ENCODE measurements at regions not wholly inside any gene's neighbourhood (a gene's known extent, or its start where the extent isn't known, plus 50 kb on each side); places are given as distances from the start of the nearest gene placed in this dataset.
A peak's percentile ranks its signal among the peaks of the same experiment; 100 is the strongest.

DNA sequence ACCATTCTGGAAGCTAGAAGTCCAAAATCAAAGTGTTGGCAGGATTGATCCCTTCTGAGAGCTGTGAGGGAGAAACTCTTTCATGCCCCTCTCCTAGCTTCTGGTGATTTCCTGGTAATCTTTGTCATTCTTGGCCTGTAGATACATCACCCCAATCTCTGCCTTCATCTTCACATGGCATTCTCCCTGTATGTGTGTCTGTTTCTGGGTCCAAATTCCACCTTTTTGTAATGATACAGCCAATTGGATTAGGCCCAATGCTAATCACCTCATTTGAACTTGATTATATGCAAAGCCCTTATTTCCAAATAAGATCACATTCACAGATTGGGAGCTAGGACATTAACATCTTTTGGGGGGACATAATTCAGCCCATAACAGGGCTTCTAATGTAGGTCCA is 76.9 kb upstream of the MBIP start (continued):
- TF ChIP-seq, protein P1, sequence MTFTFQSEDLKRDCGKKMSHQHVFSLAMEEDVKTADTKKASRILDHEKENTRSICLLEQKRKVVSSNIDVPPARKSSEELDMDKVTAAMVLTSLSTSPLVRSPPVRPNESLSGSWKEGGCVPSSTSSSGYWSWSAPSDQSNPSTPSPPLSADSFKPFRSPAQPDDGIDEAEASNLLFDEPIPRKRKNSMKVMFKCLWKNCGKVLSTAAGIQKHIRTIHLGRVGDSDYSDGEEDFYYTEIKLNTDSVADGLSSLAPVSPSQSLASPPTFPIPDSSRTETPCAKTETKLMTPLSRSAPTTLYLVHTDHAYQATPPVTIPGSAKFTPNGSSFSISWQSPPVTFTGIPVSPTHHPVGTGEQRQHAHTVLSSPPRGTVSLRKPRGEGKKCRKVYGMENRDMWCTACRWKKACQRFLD (CRISPR knock-in tag; IDR thresholded peaks at IDR 0.05; ENCODE audit: borderline replicate concordance): no peak
- no peak for TF ChIP-seq ZNF468 (CRISPR knock-in tag; IDR thresholded peaks at IDR 0.05)
- TF ChIP-seq, protein P2, sequence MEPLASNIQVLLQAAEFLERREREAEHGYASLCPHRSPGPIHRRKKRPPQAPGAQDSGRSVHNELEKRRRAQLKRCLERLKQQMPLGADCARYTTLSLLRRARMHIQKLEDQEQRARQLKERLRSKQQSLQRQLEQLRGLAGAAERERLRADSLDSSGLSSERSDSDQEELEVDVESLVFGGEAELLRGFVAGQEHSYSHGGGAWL (CRISPR knock-in tag; IDR thresholded peaks at IDR 0.05): no peak
- TF ChIP-seq, protein P3, sequence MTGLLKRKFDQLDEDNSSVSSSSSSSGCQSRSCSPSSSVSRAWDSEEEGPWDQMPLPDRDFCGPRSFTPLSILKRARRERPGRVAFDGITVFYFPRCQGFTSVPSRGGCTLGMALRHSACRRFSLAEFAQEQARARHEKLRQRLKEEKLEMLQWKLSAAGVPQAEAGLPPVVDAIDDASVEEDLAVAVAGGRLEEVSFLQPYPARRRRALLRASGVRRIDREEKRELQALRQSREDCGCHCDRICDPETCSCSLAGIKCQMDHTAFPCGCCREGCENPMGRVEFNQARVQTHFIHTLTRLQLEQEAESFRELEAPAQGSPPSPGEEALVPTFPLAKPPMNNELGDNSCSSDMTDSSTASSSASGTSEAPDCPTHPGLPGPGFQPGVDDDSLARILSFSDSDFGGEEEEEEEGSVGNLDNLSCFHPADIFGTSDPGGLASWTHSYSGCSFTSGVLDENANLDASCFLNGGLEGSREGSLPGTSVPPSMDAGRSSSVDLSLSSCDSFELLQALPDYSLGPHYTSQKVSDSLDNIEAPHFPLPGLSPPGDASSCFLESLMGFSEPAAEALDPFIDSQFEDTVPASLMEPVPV (CRISPR knock-in tag; IDR thresholded peaks at IDR 0.05): no peak

DNA sequence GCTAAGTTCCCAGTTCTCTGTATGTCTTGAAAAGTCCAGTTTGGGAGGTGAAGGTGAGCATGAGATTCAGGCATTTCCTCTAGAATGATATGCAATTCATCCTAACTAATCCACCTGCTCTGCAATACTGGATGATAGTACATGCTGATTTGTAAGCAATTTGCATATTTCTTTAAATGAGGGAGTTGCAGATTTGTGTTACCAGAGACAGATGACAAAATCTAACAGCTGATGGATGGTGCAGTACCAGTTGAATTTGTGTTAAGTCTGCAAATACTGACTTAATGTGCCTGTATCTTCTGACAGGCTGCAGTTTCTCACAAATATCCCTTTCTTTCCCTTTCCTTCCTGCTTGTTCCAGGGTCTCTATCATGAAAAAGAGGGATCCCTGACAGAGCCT is 76.4 kb upstream of the MBIP start:
- H3K4me3 ChIP-seq (replicated peaks in 1 of 3; ENCODE audit: insufficient read depth in 1 of 3, low read depth in 2 of 3, low read length in 3 of 3): no peak overlapping the region
- ChIA-PET CTCF (ENCODE audit: low intra/inter-chr PET ratio, low total read pairs) (no interaction called here), POLR2A (no interaction called here)
- no peaks in the 10 kb centered on the region for H3K4me1 ChIP-seq (ENCODE audit: insufficient read depth, low read length)
- no peak for DNase-seq (ENCODE audit: low spot score)
- in situ Hi-C loops (cut with HindIII; ENCODE audit: extremely low pct_ligation_motif_present, low pct_unique_long_range_greater_than_20kb): no loop called here
- TF ChIP-seq ZNF317 (CRISPR knock-in tag; IDR thresholded peaks at IDR 0.05): peak; percentile 88
- TF ChIP-seq MAFK (conservative IDR thresholded peaks at IDR 0.05 in 1 of 2, IDR thresholded peaks at IDR 0.05 in 1 of 2; ENCODE audit: low read length in 2 of 2): 0 out of 4 replicates have a peak, but pooled peaks of 1 of the 2 experiments have one; percentile 2
- no peak for TF ChIP-seq RAD51 (IDR thresholded peaks at IDR 0.05; ENCODE audit: borderline replicate concordance)
- FAIRE-seq: no peak
- no peak overlapping the region for H3K4me2 ChIP-seq (ENCODE audit: low read depth, low read length)
- H3K79me2 ChIP-seq (ENCODE audit: insufficient read depth, low read length): no peaks in the 10 kb centered on the region
- H4K20me1 ChIP-seq (ENCODE audit: insufficient read depth, low read length): no peaks in the 10 kb centered on the region
- no peak overlapping the region for H3K27ac ChIP-seq (ENCODE audit: extremely low read length, insufficient read depth, low read length)
- no peaks in the 10 kb centered on the region for H3K9me3 ChIP-seq (ENCODE audit: low read length)
- no peak overlapping the region for H3K9ac ChIP-seq (ENCODE audit: insufficient read depth, low read depth, low read length)
- no peak for ATAC-seq
- no peaks in the 10 kb centered on the region for H3K36me3 ChIP-seq (replicated peaks in 1 of 2; ENCODE audit: control insufficient read depth in 1 of 2, insufficient read depth in 2 of 2, low read length in 2 of 2)
- no peaks in the 10 kb centered on the region for H3K27me3 ChIP-seq (ENCODE audit: control insufficient read depth in 1 of 2, insufficient read depth in 2 of 2, low read length in 2 of 2)
- H2AFZ ChIP-seq (ENCODE audit: low read length): no peak overlapping the region
- intact Hi-C loops (cut with micrococcal nuclease; ENCODE audit: unreplicated experiment): no loop called here
- no TSS peak for BruUV-seq (replicated peaks)

Data from HepG2 (cell line).